HEK293 (cell line): ENCODE measurements at regions not wholly inside any gene's neighbourhood (a gene's known extent, or its start where the extent isn't known, plus 50 kb on each side); places are given as distances from the start of the nearest gene placed in this dataset.

Source experiments
- CTCF ChIA-PET: fragments of 350-600 bp; formaldehyde crosslinking; extraction: SDS; loops from one replicate; lab custom pipeline; 2021; ENCODE audit warnings: antibody characterized with exemption; lab: Yijun Ruan, JAX
- POLR2A ChIA-PET: fragments of 300-600 bp; formaldehyde crosslinking; extraction: SDS; loops from one replicate; lab custom pipeline; 2020; ENCODE audit warnings: antibody characterized with exemption, inconsistent platforms; lab: Yijun Ruan, JAX
- H3K27ac ChIP-seq: fragments of 200-500 bp; sonication (Bioruptor generic); 2 replicates; pipeline ENCODE4 v1.5.1; 2014; ENCODE audit warnings: low read depth, low read length, control low read depth, inconsistent platforms; ENCODE audit errors: extremely low read depth
- H3K36me3 ChIP-seq, 2 experiments: fragments of 200-500 bp in 1 of 2; sonication (Bioruptor generic) in 1 of 2; 1 replicate in 1 of 2; 2 replicates in 1 of 2; pipeline ENCODE4 v1.5.1; 2014 to 2017; ENCODE audit warnings: inconsistent platforms in 2 of 2, low read length in 2 of 2; ENCODE audit not compliant: control insufficient read depth in 2 of 2, insufficient read depth in 1 of 2
- H3K4me1 ChIP-seq: fragments of 200-500 bp; sonication (Bioruptor generic); 2 replicates; pipeline ENCODE4 v1.5.1; 2014; ENCODE audit warnings: mild to moderate bottlenecking, low read length, inconsistent platforms; ENCODE audit not compliant: control insufficient read depth, insufficient read depth
- H3K4me3 ChIP-seq: 2 replicates; pipeline ENCODE4 v1.5.1; 2011; ENCODE audit warnings: low read depth, mild to moderate bottlenecking, control low read depth, low read length, moderate library complexity
- H3K9me3 ChIP-seq: fragments of 200-500 bp; sonication (Bioruptor generic); 2 replicates; pipeline ENCODE4 v1.5.1; 2014; ENCODE audit warnings: low read depth, low read length, inconsistent platforms; ENCODE audit not compliant: control insufficient read depth, insufficient read depth
- GLIS2 ChIP-seq: fragments of 450-650 bp; formaldehyde crosslinking; IDR thresholded peaks from 2 replicates; pipeline ENCODE4 v1.5.1; 2016; ENCODE audit warnings: missing biosample characterization, missing genetic modification characterization
- SCRT1 ChIP-seq: fragments of 450-650 bp; formaldehyde crosslinking; IDR thresholded peaks from 2 replicates; pipeline ENCODE4 v1.5.1; 2016; ENCODE audit warnings: missing biosample characterization, missing genetic modification characterization, borderline replicate concordance
- SCRT2 ChIP-seq: fragments of 450-650 bp; formaldehyde crosslinking; IDR thresholded peaks from 2 replicates; pipeline ENCODE4 v1.5.1; 2016; ENCODE audit warnings: missing biosample characterization, missing genetic modification characterization
- YY2 ChIP-seq: fragments of 450-650 bp; formaldehyde crosslinking; IDR thresholded peaks from 2 replicates; pipeline ENCODE4 v1.5.1; 2016; ENCODE audit warnings: missing biosample characterization, missing genetic modification characterization
- ZFP69B ChIP-seq: fragments of 450-650 bp; formaldehyde crosslinking; IDR thresholded peaks from 2 replicates; pipeline ENCODE4 v1.5.1; 2016; ENCODE audit warnings: missing biosample characterization, missing genetic modification characterization
- ZNF10 ChIP-seq: fragments of 450-650 bp; formaldehyde crosslinking; IDR thresholded peaks from 2 replicates; pipeline ENCODE4 v1.5.1; 2017; ENCODE audit warnings: missing biosample characterization, missing genetic modification characterization
- ZNF157 ChIP-seq: fragments of 450-650 bp; formaldehyde crosslinking; IDR thresholded peaks from 2 replicates; pipeline ENCODE4 v1.5.1; 2016; ENCODE audit warnings: missing biosample characterization, missing genetic modification characterization
- ZNF184 ChIP-seq: fragments of 450-650 bp; IDR thresholded peaks from 2 replicates; pipeline ENCODE4 v1.5.1; 2018; ENCODE audit warnings: missing biosample characterization, mild to moderate bottlenecking, missing genetic modification characterization
- ZNF19 ChIP-seq: fragments of 450-650 bp; formaldehyde crosslinking; IDR thresholded peaks from 2 replicates; pipeline ENCODE4; 2016; ENCODE audit warnings: missing biosample characterization, missing genetic modification characterization, low read depth
- ZNF350 ChIP-seq: fragments of 450-650 bp; formaldehyde crosslinking; IDR thresholded peaks from 2 replicates; pipeline ENCODE4 v1.5.0; 2017; ENCODE audit warnings: missing biosample characterization, mild to moderate bottlenecking, missing genetic modification characterization
- ZNF548 ChIP-seq: fragments of 450-650 bp; formaldehyde crosslinking; IDR thresholded peaks from 2 replicates; pipeline ENCODE4 v1.5.1; 2016; ENCODE audit warnings: missing biosample characterization, missing genetic modification characterization
- ZNF626 ChIP-seq: fragments of 450-650 bp; sonication (Bioruptor Pico); formaldehyde crosslinking; IDR thresholded peaks from 2 replicates; pipeline ENCODE4 v1.5.1; 2018; ENCODE audit warnings: missing biosample characterization, missing genetic modification characterization, inconsistent platforms
- TF ChIP-seq, protein P1 (sequence below): fragments of 450-650 bp; formaldehyde crosslinking; IDR thresholded peaks from 2 replicates; pipeline ENCODE4 v1.5.1; 2016; ENCODE audit warnings: missing biosample characterization, missing genetic modification characterization
- TF ChIP-seq, protein P2 (sequence below): fragments of 450-650 bp; formaldehyde crosslinking; IDR thresholded peaks from 2 replicates; pipeline ENCODE4 v1.5.1; 2016; ENCODE audit warnings: missing biosample characterization, missing genetic modification characterization

DNA sequence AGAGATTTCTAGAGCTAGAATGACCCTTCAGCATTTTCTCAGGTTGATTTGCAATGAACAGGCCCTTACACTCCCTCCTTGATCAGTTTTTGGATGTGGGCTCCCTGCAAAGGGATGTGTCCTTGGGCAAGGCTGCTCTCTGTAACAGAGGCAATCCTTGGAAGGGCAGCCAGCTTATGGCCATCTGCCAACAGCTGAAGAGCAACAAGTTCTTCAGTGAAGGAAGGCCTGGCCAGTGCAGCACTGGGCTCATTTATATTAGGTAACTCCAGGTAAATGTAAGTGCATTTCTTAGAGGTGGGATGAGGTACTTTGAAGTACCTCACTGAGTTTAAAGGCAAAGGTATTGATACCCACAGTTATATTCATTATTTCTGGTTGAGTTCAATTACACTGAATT is 114.3 kb upstream of the KCNJ16 start (continued):
- TF ChIP-seq, protein P1, sequence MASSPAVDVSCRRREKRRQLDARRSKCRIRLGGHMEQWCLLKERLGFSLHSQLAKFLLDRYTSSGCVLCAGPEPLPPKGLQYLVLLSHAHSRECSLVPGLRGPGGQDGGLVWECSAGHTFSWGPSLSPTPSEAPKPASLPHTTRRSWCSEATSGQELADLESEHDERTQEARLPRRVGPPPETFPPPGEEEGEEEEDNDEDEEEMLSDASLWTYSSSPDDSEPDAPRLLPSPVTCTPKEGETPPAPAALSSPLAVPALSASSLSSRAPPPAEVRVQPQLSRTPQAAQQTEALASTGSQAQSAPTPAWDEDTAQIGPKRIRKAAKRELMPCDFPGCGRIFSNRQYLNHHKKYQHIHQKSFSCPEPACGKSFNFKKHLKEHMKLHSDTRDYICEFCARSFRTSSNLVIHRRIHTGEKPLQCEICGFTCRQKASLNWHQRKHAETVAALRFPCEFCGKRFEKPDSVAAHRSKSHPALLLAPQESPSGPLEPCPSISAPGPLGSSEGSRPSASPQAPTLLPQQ (tag by site-specific recombination), result no peak
- TF ChIP-seq ZNF10 (tag by site-specific recombination) (no peak), ZNF350 (tag by site-specific recombination) (no peak)
- TF ChIP-seq, all 188 proteins: peak for 3

DNA sequence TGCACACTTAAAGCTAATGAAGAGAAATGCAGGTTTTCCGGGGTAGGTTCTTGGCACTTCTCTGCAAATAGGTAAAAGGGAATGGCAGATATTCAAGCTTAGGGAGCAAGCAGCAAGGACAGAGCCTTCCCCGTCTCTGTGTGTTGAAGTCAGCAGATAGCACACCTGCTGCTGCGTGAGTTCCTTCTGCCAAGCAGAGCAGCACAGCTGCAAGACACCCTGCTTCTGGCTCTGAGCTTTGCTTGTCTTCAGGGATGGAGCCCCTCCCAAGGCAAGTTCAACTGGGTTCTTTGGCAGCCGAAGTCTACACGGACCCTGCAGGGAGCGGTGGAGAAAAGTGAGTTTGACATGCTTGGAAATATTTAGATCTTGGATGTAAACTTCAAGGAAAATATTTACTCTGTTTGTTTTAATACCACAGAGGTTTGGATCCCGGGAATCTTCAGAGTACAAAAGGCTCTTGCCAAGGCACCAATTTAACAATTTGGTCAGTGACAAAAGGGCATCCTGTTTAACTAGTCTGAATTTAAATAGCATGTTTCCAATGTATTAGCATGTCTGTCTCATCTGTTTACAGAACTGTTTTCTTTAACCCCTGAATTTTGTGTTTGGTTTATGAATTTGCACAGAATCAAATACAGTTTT is 113.4 kb upstream of the KCNJ16 start:
- Histone ChIP-seq H3K27ac (no peak overlapping the region), H3K4me1 (peaks cover 3% of the 10 kb centered on the region; the same call in 1 of the 2 replicates), H3K36me3 (no peaks in the 10 kb centered on the region), H3K4me3 (no peak overlapping the region), H3K9me3 (no peaks in the 10 kb centered on the region)
- POLR2A ChIA-PET, result no interaction called here
- CTCF ChIA-PET, result interaction anchor here (0.7 kb wide), 1 partner anchor 935 kb away, joined by 4 read pairs; no protein-coding TSS in a partner anchor
- no peak for TF ChIP-seq YY2
- 0 out of 2 replicates have a peak, but pooled peaks have one; percentile 25 for TF ChIP-seq SCRT1 (tag by site-specific recombination)

DNA sequence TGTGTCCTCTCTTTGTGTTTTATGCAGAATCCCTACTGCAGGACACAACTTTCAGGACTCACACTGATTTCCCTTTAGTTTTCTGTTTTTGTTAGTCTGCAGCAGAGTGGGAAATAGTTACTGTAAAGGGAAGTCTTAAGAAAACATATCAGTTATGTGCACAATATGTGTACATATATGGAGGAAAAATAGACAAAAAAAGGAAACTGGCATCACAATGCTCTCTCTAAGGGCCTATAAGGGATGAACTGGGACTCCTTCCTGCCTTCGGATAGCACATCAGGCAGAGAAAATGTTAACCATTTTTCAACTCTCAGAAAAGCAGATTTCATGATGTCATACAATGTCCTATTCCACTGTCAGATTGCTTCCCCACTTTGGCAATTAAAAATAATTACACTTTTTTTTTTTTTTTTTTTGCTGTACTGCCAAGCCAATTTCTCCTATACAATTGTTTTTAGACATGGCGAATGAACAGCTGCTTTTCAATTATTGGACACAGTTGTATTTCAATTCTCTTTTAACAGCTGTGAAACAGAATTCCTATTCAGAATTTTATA is 112.5 kb upstream of the KCNJ16 start:
- Histone ChIP-seq H3K27ac (no peak overlapping the region), H3K4me3 (no peak overlapping the region), H3K36me3 (no peaks in the 10 kb centered on the region), H3K9me3 (no peaks in the 10 kb centered on the region), H3K4me1 (peaks cover 3% of the 10 kb centered on the region; the same call in 1 of the 2 replicates)
- CTCF ChIA-PET, result no interaction called here
- POLR2A ChIA-PET, result no interaction called here
- TF ChIP-seq SCRT2 (tag by site-specific recombination), result no peak
- TF ChIP-seq GLIS2, result no peak
- TF ChIP-seq ZFP69B (tag by site-specific recombination), result no peak
- TF ChIP-seq, protein P2, sequence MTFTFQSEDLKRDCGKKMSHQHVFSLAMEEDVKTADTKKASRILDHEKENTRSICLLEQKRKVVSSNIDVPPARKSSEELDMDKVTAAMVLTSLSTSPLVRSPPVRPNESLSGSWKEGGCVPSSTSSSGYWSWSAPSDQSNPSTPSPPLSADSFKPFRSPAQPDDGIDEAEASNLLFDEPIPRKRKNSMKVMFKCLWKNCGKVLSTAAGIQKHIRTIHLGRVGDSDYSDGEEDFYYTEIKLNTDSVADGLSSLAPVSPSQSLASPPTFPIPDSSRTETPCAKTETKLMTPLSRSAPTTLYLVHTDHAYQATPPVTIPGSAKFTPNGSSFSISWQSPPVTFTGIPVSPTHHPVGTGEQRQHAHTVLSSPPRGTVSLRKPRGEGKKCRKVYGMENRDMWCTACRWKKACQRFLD, result no peak

DNA sequence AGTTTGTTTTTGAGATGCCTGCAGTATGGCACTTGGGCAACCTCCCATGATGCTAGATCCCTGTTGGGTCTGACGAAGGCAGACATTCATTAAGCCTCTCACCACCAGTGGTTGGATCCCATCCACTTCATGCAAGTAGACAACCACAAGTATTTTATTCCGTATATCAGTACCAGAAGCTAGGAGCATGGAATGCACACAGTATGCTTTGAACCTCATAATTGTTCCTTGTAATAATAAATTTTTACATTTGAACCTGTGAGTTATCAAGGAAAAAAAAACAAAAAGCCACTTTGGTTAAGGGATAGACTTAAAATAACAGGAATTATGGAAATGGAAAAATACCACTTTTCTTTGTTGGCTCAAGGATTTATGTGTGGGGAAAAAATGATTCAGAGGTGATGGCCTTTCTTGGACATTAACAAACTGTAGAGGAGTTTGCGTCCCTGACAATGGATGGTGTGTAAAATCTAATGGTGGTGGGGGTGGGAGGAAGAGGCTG is 107.1 kb upstream of the KCNJ16 start:
- POLR2A ChIA-PET, result no interaction called here
- TF ChIP-seq ZNF157, result no peak
- TF ChIP-seq, all 188 proteins: peak for 0
- Histone ChIP-seq H3K4me3 (no peak overlapping the region), H3K4me1 (no peaks in the 10 kb centered on the region), H3K27ac (no peak overlapping the region), H3K36me3 (no peaks in the 10 kb centered on the region), H3K9me3 (no peaks in the 10 kb centered on the region)
- CTCF ChIA-PET, result no interaction called here

DNA sequence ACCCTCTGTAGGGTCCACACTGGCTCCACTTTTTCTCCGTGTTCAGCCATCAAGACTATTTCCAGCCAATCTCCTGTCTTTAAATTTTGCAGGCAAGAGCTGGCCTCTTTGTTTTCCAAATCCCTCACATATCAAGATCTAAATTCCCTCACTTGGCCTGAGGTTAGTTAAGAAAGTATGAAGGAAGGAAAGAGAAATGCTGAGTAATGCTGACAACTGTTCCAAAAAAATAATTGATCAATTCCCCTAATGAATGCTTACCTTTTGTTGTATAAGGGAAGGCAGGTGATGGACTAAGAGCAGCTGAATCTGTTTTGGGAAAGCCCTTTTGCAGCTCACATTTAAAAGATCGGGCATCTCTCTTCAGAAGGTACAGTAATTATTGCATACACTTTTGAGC is 105.1 kb upstream of the KCNJ16 start:
- no peak for TF ChIP-seq ZNF184 (tag by site-specific recombination)
- no peak for TF ChIP-seq ZNF19 (tag by site-specific recombination)
- no peak for TF ChIP-seq ZNF10 (tag by site-specific recombination)
- no peak for TF ChIP-seq ZNF350 (tag by site-specific recombination)
- TF ChIP-seq ZNF626 (tag by site-specific recombination), result no peak
- no peak for TF ChIP-seq ZNF548 (tag by site-specific recombination)
- POLR2A ChIA-PET, result no interaction called here
- H3K4me1 ChIP-seq, result no peaks in the 10 kb centered on the region
- no peak overlapping the region for H3K4me3 ChIP-seq
- no peaks in the 10 kb centered on the region for H3K9me3 ChIP-seq
- no peaks in the 10 kb centered on the region for H3K36me3 ChIP-seq
- no peak overlapping the region for H3K27ac ChIP-seq
- CTCF ChIA-PET, result interaction anchor here (0.6 to 1.2 kb wide), 3 partner anchors 9 to 481 kb away, joined by 3 to 4 read pairs (median 3); no protein-coding TSS in a partner anchor
